NCI-H82 treated with DMSO at 0.1 percent for 48 hours (cell line): ENCODE measurements at regions not wholly inside any gene's neighbourhood (a gene's known extent, or its start where the extent isn't known, plus 50 kb on each side); places are given as distances from the start of the nearest gene placed in this dataset.

Source experiments
- DNase-seq: peaks from one replicate; lab custom pipeline; 2025; ENCODE audit not compliant: unreplicated experiment; lab: John Stamatoyannopoulos, UW

DNA sequence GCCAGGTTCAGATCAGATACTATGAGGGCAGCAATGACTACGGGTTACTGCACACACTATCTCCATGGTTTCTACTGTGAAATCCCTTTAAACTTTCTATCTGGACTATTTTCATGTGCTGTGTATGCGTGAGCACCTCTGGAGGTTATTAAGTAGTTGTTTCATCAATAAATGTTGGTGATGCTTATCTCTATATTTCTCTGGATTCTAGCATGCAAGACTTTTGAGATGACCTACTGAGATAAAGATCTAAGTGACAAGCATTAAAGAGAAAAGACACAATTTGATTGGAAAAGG lies 194.0 kb downstream of the NRIP1 start:
- no peak for DNase-seq

- DNase-seq: no peak
Observed at GRCh38 chr21:14869984-14870852, 194.6 kb downstream of the NRIP1 start.

GRCh38 chr21:14866859-14867765 lies 197.7 kb downstream of the NRIP1 start:
- no peak for DNase-seq

DNA sequence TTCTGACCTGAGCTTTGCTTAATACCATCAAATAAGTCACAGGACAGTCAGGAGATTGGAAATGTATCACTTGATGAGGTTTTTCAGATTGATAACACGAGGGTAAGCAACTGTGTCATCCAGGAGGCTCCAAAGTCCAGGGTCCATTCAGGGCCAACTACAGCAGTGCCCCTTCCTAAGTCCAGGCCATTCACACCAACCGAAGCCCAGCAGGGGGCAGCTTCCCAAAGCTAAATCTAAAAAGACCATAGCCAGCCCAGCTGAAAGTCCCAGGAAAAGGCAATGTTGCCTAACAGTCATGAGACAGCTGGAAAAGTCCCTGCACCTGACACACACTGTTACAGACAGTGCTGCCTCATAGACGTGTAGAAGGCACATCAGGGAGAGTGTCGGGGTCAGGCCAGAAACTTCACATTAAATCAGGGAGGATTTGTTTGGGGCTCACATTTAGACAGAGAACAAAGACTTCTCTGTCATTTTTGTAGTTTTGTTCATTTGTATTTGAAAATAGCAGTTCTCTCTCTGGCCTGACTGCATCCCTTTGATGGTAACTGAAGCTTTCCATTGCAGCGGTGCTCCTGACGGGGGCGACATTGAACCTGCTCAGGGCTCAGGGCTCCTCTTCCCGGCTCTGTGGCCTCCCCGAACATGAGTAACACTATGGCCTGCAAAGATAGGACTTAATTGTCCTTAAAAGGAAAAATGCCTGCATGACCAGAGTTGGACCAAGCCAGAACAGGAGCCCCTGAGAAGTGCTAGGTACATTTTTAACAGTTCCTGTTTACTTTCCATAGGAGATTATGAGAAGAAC lies 200.4 kb downstream of the NRIP1 start:
- DNase-seq: peak; percentile 20

DNA sequence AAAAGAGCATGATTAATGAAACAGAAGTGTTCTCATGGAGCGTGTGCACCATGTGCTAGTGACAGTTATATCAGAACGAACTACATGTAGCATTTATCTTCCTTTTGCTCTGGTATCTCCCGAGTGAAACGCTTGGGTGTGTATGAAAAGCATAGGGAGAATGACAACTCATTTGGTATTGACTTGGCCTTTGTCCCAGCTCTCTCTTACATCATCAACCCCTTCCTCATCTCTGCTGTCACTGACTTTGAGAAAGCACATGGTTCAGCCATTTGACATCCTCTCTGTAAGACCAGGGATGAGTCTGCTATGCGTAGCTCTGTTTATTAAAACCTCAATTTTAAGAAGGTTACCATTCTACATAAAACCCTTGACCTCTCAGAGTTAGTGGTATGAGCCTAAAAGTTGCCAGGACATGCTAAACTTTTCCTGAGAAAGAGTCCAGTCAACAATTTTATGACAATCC lies 201.0 kb downstream of the NRIP1 start:
- DNase-seq: no peak

- DNase-seq: no peak
Observed at GRCh38 chr21:14862794-14863720, 201.7 kb downstream of the NRIP1 start.

DNA sequence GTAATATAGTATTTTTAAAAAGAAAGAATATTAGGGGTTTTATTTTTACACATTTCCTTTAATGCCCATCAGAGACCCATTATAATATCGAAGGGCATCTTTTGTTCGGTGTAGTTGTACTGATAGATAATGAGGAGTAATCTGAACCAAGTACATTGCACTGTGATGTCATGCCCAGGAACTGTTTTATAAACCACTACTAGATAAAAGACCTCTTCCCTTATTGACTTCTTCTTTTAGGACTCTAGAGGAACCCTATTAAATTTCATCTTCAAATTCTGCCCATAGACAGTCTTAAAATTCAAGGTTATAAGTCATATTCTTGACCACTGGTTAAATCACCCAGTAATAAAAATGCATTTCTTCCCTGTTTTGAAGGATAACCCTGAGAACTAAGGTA lies 206.5 kb downstream of the NRIP1 start:
- DNase-seq: no peak

GRCh38 chr21:14857529-14857928 lies 207.3 kb downstream of the NRIP1 start:
- DNase-seq: no peak

DNA sequence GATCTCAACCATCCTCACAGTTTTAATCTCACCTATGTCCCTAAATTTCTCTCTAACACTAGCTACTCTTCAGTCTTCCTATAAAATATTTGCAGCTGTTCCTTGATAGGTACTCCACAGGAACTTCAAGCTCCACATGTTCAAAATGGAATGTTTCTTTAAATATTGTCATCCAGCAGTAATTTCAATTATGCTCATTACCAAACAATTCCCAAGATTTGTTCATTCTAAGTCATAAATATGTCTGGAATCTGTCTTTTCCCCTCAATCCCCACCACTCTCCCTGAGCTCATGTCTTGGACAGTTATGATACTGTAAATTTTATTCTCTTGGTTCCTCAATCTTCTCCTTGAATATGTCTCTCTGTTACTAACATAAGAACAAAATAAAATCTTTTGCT lies 214.4 kb downstream of the NRIP1 start:
- DNase-seq: no peak

GRCh38 chr21:14846621-14847020 lies 218.2 kb downstream of the NRIP1 start:
- no peak for DNase-seq

DNA sequence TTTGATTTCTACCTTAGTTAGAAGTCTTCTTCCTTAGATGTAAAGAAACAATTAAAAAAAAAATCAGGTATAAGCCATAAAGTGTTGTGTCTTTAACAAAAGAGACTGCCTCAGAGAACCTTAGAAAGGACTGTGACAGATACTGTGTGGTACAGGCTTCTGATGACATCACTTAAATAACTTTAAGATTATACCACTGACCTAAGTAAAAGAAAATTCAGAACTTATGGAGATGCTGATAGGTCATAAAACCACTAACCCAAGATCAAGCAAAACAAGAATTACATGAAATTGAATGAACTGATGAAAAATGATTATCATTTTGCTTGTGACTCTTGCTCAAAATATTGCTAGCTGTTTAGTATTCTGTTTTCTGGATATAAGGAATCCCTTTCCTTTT lies 220.8 kb downstream of the NRIP1 start:
- DNase-seq: no peak

DNA sequence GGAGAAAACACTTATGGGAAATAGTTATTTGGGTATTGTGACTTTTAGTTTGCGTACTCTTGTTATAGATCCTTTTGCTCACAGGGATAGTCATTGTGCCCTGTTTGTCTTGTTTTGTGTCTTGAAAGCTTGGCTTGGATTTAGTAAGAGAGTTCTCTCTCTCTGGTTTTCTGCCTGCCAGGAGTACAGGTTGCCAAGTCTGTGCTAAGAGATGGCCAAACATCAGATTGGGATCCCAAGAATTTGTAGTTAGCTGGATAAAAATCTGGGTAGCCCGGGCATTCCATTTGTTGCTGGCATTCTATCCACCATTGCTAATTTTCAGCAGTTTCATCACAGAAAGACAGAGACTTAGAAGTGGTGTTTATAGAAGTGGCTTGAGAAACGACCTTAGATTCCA lies 222.2 kb downstream of the NRIP1 start:
- DNase-seq: no peak

DNA sequence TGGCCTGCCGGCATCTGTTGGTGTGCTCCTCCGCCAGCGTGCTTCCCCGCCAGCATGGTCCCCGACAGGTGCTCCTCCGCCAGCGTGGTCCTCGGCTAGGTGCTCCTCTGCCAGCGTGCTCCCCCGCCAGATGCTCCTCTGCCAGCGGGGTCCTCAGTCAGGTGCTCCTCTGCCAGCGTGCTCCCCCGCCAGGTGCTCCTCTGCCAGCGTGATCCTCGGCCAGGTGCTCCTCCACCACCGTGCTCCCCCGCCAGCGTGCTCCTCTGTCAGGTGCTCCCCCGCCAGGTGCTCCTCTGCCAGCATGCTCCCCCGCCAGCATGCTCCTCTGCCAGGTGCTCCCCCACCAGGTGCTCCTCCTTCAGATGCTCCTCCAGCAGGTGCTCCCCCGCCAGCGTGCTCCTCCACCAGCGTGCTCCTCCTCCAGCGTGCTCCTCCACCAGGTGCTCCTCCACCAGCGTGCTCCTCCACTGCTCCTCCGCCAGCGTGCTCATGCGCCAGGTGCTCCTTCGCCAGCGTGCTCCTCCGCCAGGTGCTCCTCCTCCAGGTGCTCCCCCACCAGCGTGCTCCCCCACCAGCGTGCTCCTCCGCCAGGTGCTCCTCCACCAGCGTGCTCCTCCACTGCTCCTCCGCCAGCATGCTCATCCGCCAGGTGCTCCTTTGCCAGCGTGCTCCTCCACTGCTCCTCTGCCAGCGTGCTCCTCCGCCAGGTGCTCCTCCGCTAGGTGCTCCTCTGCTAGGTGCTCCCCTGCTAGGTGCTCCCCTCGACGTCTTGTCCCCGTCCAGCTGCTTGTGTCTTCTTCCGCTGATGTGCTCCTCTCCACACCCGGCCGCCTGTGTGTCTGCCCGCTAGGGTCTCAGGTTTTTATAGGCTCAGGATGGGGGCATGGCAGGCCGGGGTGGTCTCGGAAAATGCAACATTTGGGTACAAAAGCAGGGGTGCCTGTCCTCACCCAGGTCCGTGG lies 223.0 kb downstream of the NRIP1 start:
- no peak for DNase-seq

DNA sequence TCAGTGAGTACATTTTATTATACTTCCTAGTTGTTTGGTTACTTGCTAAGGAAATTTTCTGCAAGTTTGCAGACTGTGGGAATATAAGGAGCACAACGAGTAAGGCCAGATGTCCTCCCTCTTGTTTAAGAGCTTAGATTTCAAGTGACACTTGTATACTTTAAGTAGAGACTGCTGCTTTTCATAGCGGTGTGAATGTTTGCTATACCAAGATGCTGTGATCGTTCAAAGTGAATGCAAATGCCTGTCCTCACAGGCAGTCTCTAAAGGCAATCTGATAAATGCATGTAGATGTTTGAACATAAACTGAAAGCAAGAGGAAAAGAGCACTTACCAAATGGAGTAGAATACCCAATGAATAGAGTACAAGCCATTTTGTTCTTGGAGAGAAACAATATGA lies 226.4 kb downstream of the NRIP1 start:
- no peak for DNase-seq

DNA sequence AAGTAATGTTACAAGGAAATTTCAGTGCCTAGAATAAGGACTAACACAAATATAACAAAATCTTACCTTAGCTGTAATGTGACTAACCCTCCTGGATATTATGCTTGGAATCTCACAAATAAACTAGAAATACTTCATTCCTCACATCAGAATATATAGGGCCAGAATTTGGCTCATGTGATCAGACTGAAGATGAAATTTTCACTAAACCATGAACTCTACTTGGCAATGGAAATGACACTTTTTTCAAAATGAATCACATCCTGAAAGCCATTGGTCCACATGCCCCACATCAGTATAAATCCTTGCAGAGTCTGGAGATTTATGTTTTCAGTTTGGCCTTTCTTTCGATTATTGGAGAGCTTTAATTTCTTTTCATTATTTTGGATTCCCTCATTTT lies 227.8 kb downstream of the NRIP1 start:
- no peak for DNase-seq

- no peak for DNase-seq
Observed at GRCh38 chr21:14833666-14834351, 231.0 kb downstream of the NRIP1 start.

DNA sequence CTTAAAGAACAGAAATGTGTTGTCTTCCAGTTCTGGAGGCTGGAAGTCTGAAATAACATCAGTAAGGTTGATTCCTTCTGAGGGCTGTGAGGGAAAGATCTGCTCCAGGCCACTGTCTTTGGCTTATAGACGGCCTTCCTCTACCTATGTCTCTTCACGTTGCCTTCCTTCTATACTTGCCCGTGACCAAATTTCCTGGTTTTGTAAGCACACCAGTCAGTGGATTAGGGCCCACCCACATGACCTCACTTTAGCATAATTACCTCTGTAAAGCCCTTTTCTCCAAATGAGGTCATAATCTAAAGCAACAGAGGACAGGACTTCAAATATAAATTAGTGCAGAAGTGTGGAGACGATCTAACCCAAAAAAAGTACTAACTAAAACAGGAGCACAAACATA lies 231.6 kb downstream of the NRIP1 start:
- DNase-seq: no peak

- DNase-seq: no peak
Observed at GRCh38 chr21:14830307-14830706, 234.5 kb downstream of the NRIP1 start.

- DNase-seq: no peak
Observed at GRCh38 chr21:14829685-14830084, 235.1 kb downstream of the NRIP1 start.
